Calu3 (cell line): ENCODE measurements at regions not wholly inside any gene's neighbourhood (a gene's known extent, or its start where the extent isn't known, plus 50 kb on each side); places are given as distances from the start of the nearest gene placed in this dataset.

Experiments
- BruUV-seq: library from RNA; stranded (reverse); fragments of 400-500 nt; replicated peaks from 2 replicates; lab custom pipeline; 2021; lab: Mats Ljungman, UMichigan
- CTCF ChIA-PET: fragments of 300-600 bp; sonication (Branson Sonifier 250); formaldehyde crosslinking; loops from one replicate; lab custom pipeline; 2022; ENCODE audit warnings: antibody characterized with exemption; lab: Charles Lee
- DNase-seq: peaks from one replicate; pipeline ENCODE4 v3.0.0; 2022
- H3K27ac Mint-ChIP-seq: one replicate; pipeline ENCODE4 v1.8.0; 2022; ENCODE audit warnings: mixed read lengths; ENCODE audit not compliant: unreplicated experiment
- H3K27me3 Mint-ChIP-seq: one replicate; pipeline ENCODE4 v1.8.0; 2022; ENCODE audit warnings: mixed read lengths; ENCODE audit not compliant: unreplicated experiment
- H3K36me3 Mint-ChIP-seq: one replicate; pipeline ENCODE4 v1.8.0; 2022; ENCODE audit warnings: mild to moderate bottlenecking, moderate library complexity, mixed read lengths; ENCODE audit not compliant: insufficient read depth, unreplicated experiment
- H3K4me1 Mint-ChIP-seq: one replicate; pipeline ENCODE4 v1.8.0; 2022; ENCODE audit warnings: mild to moderate bottlenecking, low read depth, mixed read lengths; ENCODE audit not compliant: unreplicated experiment
- H3K4me3 Mint-ChIP-seq: one replicate; pipeline ENCODE4 v1.8.0; 2022; ENCODE audit warnings: mild to moderate bottlenecking, low read depth, moderate library complexity, mixed read lengths; ENCODE audit not compliant: unreplicated experiment
- H3K9me3 Mint-ChIP-seq: one replicate; pipeline ENCODE4 v1.8.0; 2022; ENCODE audit warnings: low read depth, mixed read lengths; ENCODE audit not compliant: unreplicated experiment
- intact Hi-C: fragments of 100-400 bp; cut with micrococcal nuclease; formaldehyde crosslinking; loops from one replicate; pipeline ENCODE4 v1.10.0; 2022; ENCODE audit not compliant: unreplicated experiment
- TF ChIP-seq, protein P1 (sequence below): fragments of 200-600 bp; IDR thresholded peaks from one replicate; pipeline ENCODE4 v1.8.0; 2022; ENCODE audit warnings: antibody characterized with exemption; ENCODE audit not compliant: unreplicated experiment

DNA sequence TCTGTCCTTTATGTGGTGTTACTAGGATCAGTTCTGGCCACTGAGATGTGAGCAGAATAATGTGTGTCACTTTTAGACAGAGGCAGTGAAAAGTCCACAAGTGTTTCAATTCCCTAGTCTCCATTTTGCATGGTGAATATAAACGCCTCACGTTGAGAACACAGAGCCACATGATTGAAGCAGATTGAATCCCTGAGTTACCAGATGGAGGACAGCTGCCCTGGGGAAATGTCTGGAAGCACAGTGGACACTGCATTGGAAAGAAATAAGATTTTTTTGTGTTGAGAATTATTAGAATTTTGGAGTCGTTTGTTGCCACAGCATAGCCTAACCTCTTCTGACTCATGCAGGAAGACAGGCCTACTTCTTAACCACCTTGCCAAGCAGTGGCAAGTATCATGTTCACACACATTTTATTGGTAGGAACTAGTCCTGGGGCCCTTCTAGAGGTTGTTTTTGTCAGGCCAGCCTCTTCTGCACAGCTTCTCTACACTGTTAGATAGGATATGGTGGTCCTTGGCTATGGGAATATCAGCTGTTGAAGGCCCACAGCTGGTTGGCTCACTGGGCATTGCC lies 188.6 kb downstream of the TMEM182 start:
- TF ChIP-seq, protein P1, sequence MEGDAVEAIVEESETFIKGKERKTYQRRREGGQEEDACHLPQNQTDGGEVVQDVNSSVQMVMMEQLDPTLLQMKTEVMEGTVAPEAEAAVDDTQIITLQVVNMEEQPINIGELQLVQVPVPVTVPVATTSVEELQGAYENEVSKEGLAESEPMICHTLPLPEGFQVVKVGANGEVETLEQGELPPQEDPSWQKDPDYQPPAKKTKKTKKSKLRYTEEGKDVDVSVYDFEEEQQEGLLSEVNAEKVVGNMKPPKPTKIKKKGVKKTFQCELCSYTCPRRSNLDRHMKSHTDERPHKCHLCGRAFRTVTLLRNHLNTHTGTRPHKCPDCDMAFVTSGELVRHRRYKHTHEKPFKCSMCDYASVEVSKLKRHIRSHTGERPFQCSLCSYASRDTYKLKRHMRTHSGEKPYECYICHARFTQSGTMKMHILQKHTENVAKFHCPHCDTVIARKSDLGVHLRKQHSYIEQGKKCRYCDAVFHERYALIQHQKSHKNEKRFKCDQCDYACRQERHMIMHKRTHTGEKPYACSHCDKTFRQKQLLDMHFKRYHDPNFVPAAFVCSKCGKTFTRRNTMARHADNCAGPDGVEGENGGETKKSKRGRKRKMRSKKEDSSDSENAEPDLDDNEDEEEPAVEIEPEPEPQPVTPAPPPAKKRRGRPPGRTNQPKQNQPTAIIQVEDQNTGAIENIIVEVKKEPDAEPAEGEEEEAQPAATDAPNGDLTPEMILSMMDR, result no peak
- Mint-ChIP-seq H3K4me1 (no peaks in the 10 kb centered on the region), H3K27me3 (no peaks in the 10 kb centered on the region), H3K27ac (no peak overlapping the region), H3K36me3 (no peaks in the 10 kb centered on the region), H3K9me3 (peaks cover 5% of the 10 kb centered on the region), H3K4me3 (no peak overlapping the region)
- no TSS peak for BruUV-seq
- no peak for DNase-seq
- intact Hi-C loops, result no loop called here
- CTCF ChIA-PET, result no interaction called here

DNA sequence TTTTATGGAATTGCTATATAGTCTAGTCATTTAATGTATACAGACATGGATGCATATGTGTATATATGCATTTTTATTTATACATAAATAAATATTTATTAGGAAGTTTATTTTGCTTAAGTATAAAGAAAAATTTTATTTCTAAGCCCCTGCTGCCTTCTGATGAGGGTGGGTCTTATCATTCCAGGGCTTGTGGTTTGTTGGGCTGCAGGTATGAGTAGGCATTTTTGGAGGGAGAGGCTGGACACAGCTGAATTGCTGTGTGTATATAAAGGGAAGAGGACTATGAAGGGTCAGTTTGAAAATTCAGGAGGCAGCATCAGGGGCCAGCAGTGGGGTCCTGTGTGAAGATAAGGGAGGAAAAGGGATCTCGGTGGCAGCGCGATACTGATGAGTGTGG lies 189.4 kb downstream of the TMEM182 start:
- H3K27ac Mint-ChIP-seq, result no peak overlapping the region
- no peaks in the 10 kb centered on the region for H3K27me3 Mint-ChIP-seq
- no peak overlapping the region for H3K4me3 Mint-ChIP-seq
- BruUV-seq, result no TSS peak
- H3K36me3 Mint-ChIP-seq, result no peaks in the 10 kb centered on the region
- DNase-seq, result no peak
- no peaks in the 10 kb centered on the region for H3K4me1 Mint-ChIP-seq
- peaks cover 5% of the 10 kb centered on the region for H3K9me3 Mint-ChIP-seq
- CTCF ChIA-PET, result no interaction called here
- intact Hi-C loops, result no loop called here
- TF ChIP-seq, protein P1, result no peak

DNA sequence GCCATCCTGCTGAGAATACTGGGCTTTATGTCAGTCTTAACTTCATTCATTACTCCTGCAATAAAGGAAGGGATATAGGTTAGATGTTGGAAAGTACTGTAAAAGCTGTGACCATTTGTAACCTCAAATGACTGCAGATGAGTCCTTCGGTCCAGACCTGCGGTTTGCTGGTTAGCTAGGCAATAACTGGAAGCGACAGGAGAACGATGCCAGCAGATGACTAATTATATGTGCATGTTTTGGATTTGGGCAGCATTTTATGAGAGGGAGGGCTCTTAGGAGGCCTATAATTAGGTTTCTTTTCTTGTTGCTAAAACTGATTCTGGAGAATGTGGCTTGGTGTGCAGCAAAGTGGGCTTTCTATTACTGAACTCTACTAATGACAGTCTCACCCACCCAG lies 205.6 kb downstream of the TMEM182 start:
- no peaks in the 10 kb centered on the region for H3K27me3 Mint-ChIP-seq
- intact Hi-C loops, result no loop called here
- peaks cover 5% of the 10 kb centered on the region for H3K9me3 Mint-ChIP-seq
- H3K27ac Mint-ChIP-seq, result no peak overlapping the region
- no peak overlapping the region for H3K4me3 Mint-ChIP-seq
- no peaks in the 10 kb centered on the region for H3K4me1 Mint-ChIP-seq
- BruUV-seq, result no TSS peak
- DNase-seq, result no peak
- TF ChIP-seq, protein P1, result no peak
- CTCF ChIA-PET, result no interaction called here
- no peaks in the 10 kb centered on the region for H3K36me3 Mint-ChIP-seq

DNA sequence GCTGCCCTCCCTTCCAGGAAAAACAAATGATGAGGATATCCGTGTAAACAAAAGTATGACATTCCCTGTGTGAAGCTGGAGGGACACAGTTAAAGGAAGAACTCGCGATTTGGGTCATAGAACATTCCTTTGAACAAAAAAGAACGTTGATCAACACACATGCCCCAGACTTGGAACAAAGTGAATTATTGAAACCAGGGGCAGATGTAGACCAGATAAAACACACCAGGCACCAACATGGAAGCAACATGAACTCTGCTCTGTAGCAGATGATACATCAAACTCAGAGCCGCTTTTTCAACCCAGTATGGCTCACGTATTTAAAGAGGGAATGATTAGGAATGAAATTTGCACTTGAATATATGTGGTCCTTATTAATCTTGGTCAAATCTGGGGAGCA lies 206.5 kb downstream of the TMEM182 start:
- no peak for DNase-seq
- CTCF ChIA-PET, result no interaction called here
- H3K4me1 Mint-ChIP-seq, result no peaks in the 10 kb centered on the region
- H3K27ac Mint-ChIP-seq, result no peak overlapping the region
- H3K9me3 Mint-ChIP-seq, result peaks cover 4% of the 10 kb centered on the region
- no peaks in the 10 kb centered on the region for H3K27me3 Mint-ChIP-seq
- H3K36me3 Mint-ChIP-seq, result no peaks in the 10 kb centered on the region
- intact Hi-C loops, result no loop called here
- BruUV-seq, result no TSS peak
- TF ChIP-seq, protein P1, result no peak
- H3K4me3 Mint-ChIP-seq, result no peak overlapping the region
